Ascending aorta (tissue), 2 donors: ENCODE measurements at regions not wholly inside any gene's neighbourhood (a gene's known extent, or its start where the extent isn't known, plus 50 kb on each side); places are given as distances from the start of the nearest gene placed in this dataset.

Experiments used
- DNase-seq, 2 donors: peaks; one replicate each; pipeline ENCODE4 v3.0.0-alpha.2; 2019; ENCODE audit warnings: low spot score in 2 of 2
- H3K27ac ChIP-seq, 2 donors: fragments of 200-600 bp; sonication (generic); one replicate each; pipeline ENCODE4 v1.5.1; 2016 to 2017; ENCODE audit warnings: mild to moderate bottlenecking in 1 of 2
- H3K27me3 ChIP-seq: fragments of 200-600 bp; sonication (generic); one replicate; pipeline ENCODE4 v1.5.1; 2017
- H3K36me3 ChIP-seq, 2 donors: fragments of 200-600 bp; sonication (generic); one replicate each; pipeline ENCODE4 v1.5.1; 2016
- H3K4me1 ChIP-seq, 2 donors: fragments of 200-600 bp; sonication (generic); one replicate each; pipeline ENCODE4 v1.5.1; 2016 to 2017; ENCODE audit warnings: mild to moderate bottlenecking in 1 of 2
- H3K4me3 ChIP-seq, 2 donors: fragments of 200-600 bp; sonication (generic); one replicate each; pipeline ENCODE4 v1.5.1; 2016 to 2017; ENCODE audit warnings: mild to moderate bottlenecking in 1 of 2
- H3K9me3 ChIP-seq, 2 donors: fragments of 200-600 bp; sonication (generic); one replicate each; pipeline ENCODE4 v1.5.1; 2016
- intact Hi-C: fragments of 100-400 bp; cut with DNase I; formaldehyde crosslinking; loops from one replicate; pipeline ENCODE4 v1.15.1; 2023
- TF ChIP-seq, protein P1 (sequence below), 3 experiments: fragments of 200-600 bp in 2 of 3; fragments of 450-650 bp in 1 of 3; sonication (generic) in 2 of 3; IDR thresholded peaks; one replicate each; pipeline ENCODE4 v1.5.1; 2016 to 2019; ENCODE audit warnings: antibody characterized with exemption in 3 of 3, mild to moderate bottlenecking in 1 of 3, moderate library complexity in 1 of 3

DNA sequence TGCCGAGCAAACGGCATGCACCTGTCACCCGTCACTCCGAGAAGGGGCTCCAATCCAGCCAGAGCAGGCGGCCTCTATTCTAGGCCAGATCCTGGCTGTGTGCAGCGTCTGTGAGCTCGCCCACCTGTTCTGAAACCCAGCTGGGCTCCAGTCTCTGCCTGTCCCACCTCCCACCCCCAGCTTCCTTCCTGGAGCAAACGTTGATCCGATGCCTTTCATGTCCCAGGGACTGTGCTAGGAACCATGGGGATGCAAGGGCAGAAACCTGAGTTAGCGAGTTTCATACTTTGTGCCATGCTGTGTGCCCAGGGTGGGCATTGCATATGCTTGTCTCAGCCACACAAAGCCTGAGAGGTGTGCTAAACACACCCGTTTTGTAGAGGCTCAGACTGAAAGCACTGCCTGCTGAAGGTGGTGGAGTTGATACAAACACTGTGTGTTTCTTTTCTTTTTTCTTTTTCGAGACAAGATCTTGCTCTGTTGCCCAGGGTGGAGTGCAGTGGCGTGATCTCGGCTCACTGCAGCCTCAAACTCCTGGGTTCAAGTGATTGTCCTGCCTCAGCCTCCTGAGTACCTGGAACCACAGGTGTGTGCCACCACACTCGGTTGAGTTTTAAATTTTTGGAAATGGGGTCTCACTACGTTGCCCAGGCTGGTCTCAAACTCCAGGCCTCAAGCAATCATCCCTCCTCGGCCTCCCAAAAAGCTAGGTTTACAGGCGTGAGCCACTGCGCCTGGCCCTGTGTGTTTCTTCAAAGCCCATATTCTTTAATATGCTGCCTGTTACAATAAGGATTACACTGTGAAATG is 84.1 kb upstream of the MED13L start:
- TF ChIP-seq, protein P1, sequence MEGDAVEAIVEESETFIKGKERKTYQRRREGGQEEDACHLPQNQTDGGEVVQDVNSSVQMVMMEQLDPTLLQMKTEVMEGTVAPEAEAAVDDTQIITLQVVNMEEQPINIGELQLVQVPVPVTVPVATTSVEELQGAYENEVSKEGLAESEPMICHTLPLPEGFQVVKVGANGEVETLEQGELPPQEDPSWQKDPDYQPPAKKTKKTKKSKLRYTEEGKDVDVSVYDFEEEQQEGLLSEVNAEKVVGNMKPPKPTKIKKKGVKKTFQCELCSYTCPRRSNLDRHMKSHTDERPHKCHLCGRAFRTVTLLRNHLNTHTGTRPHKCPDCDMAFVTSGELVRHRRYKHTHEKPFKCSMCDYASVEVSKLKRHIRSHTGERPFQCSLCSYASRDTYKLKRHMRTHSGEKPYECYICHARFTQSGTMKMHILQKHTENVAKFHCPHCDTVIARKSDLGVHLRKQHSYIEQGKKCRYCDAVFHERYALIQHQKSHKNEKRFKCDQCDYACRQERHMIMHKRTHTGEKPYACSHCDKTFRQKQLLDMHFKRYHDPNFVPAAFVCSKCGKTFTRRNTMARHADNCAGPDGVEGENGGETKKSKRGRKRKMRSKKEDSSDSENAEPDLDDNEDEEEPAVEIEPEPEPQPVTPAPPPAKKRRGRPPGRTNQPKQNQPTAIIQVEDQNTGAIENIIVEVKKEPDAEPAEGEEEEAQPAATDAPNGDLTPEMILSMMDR (IDR thresholded peaks at IDR 0.05), result no peak
- peaks cover 0 to 18% of the 10 kb centered on the region in 2 donors for H3K4me1 ChIP-seq

GRCh38 chr12:116365114-116365513 is 87.6 kb upstream of the MED13L start:
- intact Hi-C loops, result no loop called here
- DNase-seq, result no peak
- Histone ChIP-seq H3K9me3 (no peaks in the 10 kb centered on the region), H3K4me1 (peaks cover 0 to 7% of the 10 kb centered on the region in 2 donors), H3K4me3 (no peak overlapping the region), H3K27ac (no peak overlapping the region), H3K27me3 (no peaks in the 10 kb centered on the region), H3K36me3 (no peaks in the 10 kb centered on the region)
- TF ChIP-seq, protein P1 (IDR thresholded peaks at IDR 0.05), result no peak

More for the DNA sequence above, 84.1 kb upstream of the MED13L start:
- DNase-seq, result no peak
- intact Hi-C loops, result no loop called here
- H3K36me3 ChIP-seq, result no peaks in the 10 kb centered on the region
- no peaks in the 10 kb centered on the region for H3K9me3 ChIP-seq
- no peak overlapping the region for H3K4me3 ChIP-seq
- no peak overlapping the region for H3K27ac ChIP-seq
- no peaks in the 10 kb centered on the region for H3K27me3 ChIP-seq

- Histone ChIP-seq H3K4me1 (peaks cover 0 to 7% of the 10 kb centered on the region in 2 donors), H3K9me3 (no peaks in the 10 kb centered on the region), H3K27me3 (no peaks in the 10 kb centered on the region), H3K27ac (no peak overlapping the region), H3K4me3 (no peak overlapping the region), H3K36me3 (no peaks in the 10 kb centered on the region)
- intact Hi-C loops, result no loop called here
- TF ChIP-seq, protein P1 (IDR thresholded peaks at IDR 0.05), result no peak
- no peak for DNase-seq
Measured at GRCh38 chr12:116365606-116366455, 88.3 kb upstream of the MED13L start.

- Histone ChIP-seq H3K36me3 (no peaks in the 10 kb centered on the region), H3K4me1 (peaks cover 0 to 7% of the 10 kb centered on the region in 2 donors), H3K27ac (no peak overlapping the region), H3K27me3 (no peaks in the 10 kb centered on the region), H3K9me3 (no peaks in the 10 kb centered on the region), H3K4me3 (no peak overlapping the region)
- TF ChIP-seq, protein P1 (IDR thresholded peaks at IDR 0.05), result no peak
- intact Hi-C loops, result no loop called here
- peak in 1 of 2 donors; percentile 72 for DNase-seq
Measured at GRCh38 chr12:116366456-116366776, 88.9 kb upstream of the MED13L start.

GRCh38 chr12:116366824-116367223 is 89.3 kb upstream of the MED13L start:
- peaks cover 0 to 7% of the 10 kb centered on the region in 2 donors for H3K4me1 ChIP-seq
- intact Hi-C loops, result no loop called here
- TF ChIP-seq, protein P1 (IDR thresholded peaks at IDR 0.05), result no peak

More at GRCh38 chr12:116366824-116367223, 89.3 kb upstream of the MED13L start:
- H3K4me3 ChIP-seq, result no peak overlapping the region
- no peak for DNase-seq
- H3K27me3 ChIP-seq, result no peaks in the 10 kb centered on the region
- no peaks in the 10 kb centered on the region for H3K9me3 ChIP-seq
- H3K36me3 ChIP-seq, result no peaks in the 10 kb centered on the region
- peak overlapping the region in 1 of 2 donors; percentile 58 for H3K27ac ChIP-seq
